GM04503 (cell line): ENCODE measurements at regions not wholly inside any gene's neighbourhood (a gene's known extent, or its start where the extent isn't known, plus 50 kb on each side); places are given as distances from the start of the nearest gene placed in this dataset.
A peak's percentile ranks its signal among the peaks of the same experiment; 100 is the strongest.

Source experiments
- DNase-seq: peaks from one replicate; pipeline ENCODE4 v3.0.0-alpha.2; 2012; ENCODE audit warnings: low read depth

DNA sequence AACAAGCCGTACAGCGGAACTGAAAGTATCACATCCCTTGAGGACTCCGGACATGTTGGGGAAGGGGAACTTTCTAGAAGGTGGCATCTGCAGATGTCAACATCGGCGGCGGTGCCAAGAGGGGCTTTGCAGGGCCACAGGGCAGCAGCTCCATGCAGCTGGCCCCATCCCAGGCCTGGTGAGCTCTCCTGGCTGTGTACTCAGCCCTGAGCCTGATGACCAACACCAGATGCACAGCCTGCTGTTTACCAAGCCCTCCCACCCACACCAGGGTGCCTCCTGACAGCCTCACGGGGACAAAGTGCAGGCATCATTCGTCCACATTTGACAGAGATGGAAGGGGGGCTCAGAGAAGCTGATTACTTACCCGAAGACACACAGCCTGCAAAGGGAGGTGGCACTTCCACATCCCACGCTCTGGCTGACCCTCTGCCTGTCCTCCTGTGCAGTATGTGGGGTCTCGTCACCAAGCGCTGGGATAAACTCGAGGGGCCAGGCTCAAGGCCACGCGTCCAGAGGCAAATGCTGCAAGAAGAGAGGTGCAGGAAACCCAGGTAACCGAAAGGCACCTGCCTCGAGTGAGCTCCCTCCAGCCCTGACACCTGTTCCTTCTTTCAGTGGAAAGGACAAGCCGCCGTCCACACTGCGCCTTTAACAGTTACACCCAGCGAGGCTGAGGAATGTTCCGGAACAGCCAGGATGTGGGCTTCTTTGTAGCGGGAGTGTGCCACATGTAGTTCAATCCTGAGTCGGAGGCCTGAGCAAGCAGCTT lies 69.0 kb upstream of the ASAP2 start:
- DNase-seq = no peak

DNA sequence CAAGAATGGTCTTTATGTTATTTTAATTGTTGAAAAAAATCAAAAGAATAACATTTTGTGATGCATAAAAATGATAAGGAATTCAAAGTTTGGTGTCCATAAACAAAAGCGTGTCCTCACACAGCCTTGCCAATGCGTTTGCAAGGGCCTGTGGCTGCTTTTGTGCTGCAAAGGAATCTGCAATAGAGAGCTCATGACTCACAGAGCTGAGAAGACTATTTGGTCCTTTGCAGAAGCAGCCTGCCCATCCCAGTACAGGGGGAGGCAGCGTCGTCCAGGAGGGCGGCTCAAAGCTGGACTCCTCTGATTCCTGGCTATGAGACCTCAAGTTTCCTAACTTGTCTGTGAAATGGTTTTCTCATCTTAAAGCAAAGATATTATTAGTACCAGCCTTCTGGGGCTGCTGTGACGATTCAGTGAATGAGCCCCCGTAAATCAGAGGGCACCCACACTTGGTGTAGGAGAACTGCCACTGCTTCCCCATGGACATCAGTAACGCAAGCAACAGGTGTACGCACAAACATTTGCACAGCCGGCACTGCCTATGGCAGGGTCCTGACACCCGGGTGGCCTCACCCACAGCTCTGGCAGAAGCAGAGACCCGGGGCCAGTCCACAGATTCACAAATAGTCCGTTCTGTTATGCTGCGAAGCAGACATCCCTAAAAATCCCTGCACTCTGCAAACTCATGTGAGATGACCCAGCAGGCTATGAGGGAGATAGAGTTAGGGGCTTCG lies 70.6 kb upstream of the ASAP2 start:
- DNase-seq = no peak

DNA sequence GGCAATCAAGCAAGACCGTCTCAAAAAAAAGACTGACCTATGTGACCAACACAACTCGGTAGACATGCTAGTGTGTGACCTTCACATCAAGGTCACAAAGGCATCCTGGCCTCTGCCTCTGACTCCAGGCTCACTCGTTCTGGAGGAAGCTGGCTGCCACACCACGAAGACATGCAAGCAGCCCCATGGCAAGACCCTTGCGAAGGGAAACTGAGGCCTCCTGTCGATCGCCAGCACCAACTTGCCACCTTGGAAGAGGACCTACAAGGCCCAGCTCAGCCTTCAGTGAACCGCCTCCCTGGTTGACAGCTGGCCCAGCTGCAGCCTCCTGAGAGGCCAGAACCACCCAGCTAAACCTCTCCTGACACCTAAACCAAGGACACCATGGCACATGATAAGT lies 79.3 kb upstream of the ASAP2 start:
- DNase-seq = no peak

DNA sequence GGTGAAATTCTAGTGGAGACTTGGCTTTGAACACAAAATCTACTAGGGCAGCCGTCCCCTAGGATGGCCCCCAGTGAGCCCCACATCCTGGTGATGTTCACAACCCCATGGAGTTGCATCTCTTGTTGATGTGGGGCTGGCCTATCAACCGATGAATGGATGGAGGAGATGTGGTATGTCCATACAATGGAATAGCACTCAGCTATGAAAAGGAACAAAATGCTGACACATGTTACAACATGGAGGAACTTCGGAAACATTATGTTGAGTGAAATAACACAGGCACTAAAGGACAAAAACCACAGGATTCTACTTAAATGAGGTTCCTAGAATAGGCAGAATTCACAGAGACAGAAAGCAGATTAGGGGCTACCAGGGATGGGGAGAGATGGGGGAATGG lies 80.1 kb upstream of the ASAP2 start:
- no peak for DNase-seq

DNA sequence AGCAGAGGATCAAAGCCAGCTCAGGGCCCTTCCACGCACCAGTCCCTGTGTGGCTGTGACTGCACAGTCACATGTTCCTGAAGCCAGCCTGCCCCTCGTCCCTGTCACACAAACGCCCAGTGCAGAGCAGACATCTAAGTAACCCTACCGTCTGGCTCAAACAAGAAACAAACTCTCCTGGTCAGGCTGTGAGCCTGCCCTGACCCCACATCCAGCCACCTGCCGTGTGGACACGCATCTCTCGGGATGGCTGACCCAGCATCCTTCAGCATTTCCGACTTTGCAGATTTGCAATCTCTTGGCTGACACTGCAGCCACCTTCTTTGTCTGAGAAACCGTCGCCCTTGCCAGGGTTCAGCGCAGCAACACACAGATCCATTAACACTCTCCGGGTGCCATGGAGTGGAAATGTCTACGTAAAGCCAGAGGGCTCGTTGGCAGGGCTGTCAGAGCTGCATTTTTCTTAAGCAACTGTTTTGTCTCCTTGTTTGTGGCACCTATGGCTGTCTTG lies 82.3 kb upstream of the ASAP2 start:
- no peak for DNase-seq

DNA sequence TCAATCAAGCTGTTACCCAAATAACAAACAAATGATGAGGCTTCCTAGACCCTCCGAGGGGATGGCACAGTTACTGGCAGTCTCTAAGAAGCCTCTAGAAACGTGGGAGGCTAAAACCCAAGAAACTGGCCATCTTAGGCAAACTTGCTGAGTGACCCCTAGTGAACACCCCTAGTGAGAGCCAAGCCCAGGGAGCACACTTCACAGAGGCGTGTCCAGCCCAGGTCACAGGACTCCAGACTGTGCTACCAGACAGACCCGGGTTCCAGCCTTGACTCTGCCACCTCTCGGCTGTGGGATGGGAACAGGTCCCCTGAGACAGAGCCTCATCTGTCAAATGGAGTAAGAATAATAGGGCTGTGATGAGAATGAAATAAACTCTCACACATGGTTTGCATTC lies 83.5 kb upstream of the ASAP2 start:
- DNase-seq = no peak

DNA sequence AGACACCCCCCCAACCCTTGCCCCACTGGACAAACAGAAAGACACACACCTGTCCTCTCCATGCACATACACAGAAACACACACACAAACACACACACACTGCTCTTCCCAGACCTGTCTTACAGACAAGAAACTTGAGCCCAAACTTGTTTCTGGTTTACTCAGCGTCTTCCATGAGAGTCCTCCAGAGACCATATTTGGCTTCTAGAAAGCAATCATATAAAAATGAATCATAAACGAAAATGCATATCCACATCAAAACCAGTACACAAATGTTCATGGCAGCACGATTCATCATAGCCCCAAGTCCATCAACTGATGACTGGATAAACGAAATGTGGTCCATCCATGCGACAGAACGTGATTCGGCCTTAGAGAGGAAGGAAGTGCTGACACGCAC lies 84.2 kb upstream of the ASAP2 start:
- no peak for DNase-seq

DNA sequence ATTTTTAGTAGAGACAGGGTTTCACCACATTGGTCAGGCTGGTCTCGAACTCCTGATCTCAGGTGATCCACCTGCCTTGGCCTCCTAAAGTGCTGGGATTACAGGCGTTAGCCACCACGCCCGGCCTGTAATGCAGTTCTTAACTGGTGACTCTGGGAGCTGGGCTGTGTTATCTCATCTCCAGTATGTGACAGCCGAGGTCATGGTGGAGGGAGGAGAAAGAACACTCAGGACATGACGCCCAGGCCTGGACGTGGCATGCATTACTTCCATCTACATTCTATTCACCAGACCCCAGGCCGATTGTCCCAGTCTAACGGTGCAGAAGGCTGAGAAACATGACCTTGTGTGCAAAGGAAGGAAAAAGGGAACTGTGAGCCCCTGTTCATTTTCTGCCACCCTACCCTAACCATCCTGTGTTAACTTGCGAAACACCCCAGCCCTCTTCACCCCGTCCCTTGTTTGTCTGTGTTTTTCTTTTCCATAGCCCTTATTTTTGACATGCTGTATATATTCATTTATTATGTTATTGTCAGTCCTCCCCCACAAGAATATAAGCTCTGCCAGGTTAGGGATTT lies 88.1 kb upstream of the ASAP2 start:
- no peak for DNase-seq

DNA sequence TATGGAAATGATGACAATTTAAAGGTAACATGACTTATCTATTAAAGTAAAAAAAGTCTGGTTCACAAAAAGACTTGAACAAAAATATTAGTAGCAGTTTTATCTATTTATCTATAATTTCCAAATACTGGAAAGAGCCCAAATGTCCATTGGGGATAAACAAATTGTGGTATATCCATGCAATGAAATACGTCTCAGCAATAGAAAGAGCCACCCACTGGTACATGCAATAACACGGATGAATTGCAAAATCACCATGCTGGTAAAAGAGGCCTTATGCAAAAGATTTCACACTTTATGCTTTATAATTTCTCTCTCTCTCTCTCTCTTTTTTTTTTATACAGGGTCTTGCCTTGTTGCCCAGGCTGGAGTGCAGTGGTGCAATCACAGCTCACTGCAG lies 91.4 kb upstream of the ASAP2 start:
- no peak for DNase-seq

DNA sequence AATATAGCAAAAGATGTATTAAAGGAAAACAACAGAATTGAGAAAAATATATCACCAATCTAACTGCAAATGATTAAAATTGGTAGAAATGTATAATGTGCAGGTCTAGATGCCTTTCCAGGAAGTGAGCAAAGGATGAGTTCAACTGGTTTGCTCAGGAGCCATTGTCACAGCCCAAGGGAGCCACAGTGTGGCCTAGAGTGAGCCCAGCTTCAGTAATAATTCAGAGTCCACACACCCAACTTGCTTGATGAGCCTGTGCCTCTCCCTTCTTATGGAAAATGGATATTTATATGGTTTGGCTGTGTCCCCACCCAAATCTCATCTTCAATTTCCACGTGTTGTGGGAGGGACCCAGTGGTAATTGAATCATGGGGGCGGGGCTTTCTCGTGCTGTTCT lies 92.2 kb upstream of the ASAP2 start:
- DNase-seq = no peak

DNA sequence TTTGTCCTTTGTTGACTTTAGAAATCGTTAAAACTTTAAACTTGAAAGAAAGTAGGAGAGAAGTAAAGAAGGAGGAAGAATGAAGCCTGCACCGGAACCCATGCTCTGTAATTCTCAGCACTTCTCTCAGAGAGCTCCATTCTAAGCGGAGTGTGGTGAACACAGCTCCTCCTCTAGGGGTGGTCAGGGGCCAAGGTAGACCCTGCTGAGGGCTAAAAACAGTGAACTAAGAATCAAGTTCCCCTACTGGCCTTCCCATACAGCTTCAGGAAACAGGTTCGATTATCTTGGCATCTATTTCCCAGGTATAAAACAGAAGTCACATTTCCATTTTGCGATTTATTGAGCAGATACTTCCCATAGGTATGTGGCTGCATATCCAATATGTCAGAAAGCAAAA lies 92.7 kb upstream of the ASAP2 start:
- DNase-seq = no peak

DNA sequence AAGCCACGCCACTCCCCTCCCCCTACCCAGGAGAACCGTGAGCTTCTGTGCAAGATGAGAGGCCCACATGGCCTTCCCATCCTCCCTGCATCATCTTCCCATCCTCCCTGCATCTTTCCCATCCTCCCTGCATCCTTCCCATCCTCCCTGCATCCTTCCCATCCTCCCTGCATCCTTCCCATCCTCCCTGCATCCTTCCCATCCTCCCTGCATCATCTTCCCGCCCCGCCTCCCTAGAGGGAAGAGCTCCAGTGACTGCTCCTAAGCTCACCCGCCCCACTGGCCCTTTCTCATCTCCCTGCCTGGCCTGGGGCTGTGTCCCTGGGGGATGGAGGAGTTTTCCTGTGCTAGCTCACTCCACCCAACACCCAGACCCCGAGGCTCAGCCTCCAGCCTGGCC lies 93.3 kb upstream of the ASAP2 start:
- DNase-seq = no peak

DNA sequence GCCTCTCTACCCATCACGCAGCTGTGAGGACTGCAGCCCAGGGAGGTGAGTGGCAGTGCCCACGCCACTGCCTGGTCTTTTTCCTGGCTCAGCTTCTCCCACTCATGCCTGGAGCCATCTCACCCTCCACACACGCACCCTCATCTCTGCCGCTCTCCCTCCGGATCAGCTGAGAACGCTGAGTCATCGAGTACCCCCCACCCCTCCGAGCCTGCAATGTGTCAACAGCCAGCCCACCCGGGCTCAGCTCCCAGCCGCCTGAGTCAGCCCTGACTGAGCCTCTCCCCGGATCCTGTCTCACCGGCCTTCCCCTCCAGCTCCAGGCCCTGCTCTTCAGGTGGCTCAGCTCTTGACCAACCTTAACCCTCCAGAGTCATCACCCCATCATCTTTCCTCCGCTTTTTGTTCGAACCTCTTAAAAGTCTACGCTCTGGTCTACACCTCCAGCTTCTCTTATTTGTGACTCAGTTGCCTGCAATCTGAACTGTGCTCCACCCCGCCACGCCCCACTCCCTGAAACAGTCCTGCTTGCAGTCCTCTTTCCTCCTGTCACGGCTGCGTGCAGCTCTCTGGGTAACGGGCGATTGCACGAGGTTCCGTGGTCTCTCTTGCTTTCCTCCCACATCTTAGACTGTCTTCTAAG lies 94.4 kb upstream of the ASAP2 start:
- peak; percentile 57 for DNase-seq

DNA sequence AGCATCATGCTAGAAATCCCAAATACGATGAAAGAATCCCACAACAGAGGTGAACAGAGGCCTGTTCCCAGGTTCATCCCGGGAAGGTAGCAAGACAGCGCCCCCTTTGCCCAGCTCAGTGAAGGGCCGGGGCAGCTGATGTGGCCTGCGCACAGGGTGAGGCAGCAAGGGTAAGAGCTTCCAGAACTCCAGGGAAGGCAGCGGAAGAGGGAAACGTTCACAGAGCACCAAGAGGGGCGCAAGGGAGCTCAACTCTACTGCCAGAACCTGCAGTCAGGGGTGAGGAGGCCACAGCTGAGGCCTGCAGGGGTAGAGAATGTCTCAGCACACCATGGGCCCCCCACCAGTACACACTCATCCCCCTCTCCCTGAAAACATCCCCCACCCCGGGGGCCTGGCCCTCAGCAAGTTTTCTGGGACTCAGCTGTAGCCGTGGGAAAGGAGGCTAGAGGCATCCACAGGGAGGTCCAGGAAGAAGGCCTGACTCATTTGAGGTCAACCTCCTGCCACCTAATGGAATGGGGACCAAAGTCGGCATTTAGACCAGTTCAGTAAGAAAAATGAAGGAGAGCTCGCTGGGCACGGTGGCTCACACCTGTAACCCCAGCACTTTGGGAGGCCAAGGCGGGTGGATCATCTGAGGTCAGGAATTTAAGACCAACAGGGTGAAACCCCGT lies 95.6 kb upstream of the ASAP2 start:
- no peak for DNase-seq

DNA sequence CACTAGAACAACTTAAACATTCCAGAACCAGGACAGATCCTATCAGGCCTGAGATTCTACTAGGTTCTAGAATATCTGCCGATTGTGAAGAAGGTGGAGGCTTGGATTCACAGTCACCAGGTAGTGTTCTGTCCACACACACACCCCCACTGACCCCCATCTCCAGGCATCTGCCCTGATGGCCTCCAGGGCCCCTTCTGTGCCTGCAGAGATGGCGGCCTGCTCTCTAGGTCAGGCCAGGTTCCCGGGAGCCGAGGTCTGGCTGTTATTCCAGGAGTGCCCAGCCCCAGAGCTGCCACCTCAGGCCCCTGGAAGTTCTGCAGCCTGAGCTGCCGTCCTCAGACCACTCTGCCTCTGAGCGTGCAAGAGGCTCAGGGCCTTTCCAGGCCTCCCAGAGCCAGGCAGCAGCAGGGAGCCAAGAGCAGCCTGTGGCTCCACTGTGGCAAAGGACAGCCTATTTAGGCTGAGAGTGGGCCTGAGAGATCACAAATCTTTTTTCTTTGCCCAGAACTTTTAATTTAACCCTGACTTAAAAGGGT lies 96.2 kb upstream of the ASAP2 start:
- DNase-seq = no peak

DNA sequence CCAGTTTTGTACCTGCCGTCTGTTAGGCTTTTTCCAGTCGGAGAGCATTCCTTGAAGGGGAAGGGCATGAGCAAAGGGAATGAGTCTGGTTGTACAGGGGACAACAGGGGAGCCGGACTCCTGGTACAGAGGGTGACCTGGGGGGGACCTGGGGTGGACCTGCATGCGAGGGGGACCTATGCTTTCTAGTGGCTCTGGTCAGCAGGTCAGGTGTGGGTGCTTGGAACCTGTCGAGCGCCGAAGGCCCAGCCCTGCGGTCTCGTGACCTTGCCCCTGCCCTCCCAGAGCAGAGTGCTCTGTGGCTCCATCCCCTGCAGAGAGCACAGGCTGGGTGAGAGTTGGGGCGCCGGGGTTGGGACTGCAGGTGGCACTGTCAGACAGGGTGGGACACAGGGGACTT lies 96.7 kb upstream of the ASAP2 start:
- no peak for DNase-seq

DNA sequence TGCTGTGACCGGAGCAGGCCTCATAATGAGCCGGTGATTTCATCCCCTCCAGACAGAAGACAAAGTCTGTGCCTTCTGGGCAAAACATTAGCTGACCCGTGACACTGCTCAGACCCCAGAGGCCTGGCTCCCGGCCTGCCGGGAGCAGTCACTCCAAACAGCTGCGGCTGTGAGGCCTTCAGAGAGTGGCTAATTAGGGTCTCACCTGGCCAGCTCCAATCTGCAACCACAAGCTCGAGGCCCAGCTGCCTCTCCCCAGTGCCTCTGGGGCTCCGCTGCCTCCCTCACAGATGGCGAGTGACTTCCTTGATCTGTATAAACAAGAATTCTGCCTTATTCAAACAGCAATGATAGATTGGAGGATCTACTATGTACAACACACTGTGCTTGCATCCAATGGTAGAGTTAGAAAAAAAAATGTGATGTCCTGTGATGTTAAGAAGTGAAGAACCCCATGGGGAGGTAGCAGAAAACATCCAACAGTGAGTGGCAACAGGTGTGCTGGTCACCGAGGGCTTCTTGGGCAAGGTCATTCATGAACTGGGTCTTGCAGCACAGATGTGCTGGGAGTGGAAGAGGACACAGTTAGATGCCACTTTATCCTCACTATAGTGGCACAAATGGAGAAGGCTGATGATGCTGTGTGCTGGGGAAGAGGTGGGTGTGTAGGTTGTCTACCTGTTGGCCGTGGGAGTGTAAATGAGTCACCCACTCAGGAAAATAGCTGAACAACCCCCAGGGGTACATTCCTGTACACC lies 98.2 kb upstream of the ASAP2 start:
- DNase-seq = no peak

DNA sequence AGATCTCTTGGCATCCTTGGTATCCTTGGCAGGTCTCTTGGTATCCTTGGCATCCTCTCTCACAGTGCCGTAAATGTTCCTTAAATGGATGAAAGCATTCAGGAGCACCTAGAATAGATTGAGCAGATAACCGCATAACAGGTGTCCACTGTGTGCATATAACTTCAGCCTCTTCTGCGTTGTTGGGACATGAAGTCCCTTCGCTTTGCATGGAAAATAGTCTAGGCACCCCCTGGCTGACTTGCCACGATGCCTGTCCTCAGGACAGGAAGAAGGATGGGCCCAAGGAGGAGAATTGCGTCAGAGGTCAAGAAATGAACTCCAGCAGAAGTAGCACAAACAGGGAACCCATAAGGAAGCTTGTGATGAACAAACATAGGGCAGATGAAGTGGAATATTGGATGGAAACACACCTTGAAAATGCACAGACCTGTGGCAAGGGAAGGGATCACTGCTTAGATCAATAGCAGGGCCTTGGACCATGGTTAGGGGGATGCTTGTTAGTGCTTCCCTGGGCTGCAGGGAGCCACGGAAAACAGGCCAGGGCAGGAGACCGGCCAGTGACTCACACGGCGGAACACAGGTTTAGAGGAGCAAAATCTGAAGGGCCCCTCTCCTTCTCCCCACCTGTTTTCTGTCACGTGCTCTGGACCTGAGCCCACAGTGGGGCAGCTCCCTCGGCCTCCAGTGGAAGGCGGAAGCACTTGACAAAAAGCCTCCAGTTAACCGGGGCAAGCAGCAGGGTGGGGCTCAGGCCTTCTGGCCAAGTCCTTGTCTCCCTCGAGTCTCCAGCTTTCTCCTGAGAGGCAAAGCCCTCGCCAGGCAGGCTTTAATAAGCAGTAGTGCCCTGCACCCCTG lies 99.2 kb upstream of the ASAP2 start:
- DNase-seq = no peak

DNA sequence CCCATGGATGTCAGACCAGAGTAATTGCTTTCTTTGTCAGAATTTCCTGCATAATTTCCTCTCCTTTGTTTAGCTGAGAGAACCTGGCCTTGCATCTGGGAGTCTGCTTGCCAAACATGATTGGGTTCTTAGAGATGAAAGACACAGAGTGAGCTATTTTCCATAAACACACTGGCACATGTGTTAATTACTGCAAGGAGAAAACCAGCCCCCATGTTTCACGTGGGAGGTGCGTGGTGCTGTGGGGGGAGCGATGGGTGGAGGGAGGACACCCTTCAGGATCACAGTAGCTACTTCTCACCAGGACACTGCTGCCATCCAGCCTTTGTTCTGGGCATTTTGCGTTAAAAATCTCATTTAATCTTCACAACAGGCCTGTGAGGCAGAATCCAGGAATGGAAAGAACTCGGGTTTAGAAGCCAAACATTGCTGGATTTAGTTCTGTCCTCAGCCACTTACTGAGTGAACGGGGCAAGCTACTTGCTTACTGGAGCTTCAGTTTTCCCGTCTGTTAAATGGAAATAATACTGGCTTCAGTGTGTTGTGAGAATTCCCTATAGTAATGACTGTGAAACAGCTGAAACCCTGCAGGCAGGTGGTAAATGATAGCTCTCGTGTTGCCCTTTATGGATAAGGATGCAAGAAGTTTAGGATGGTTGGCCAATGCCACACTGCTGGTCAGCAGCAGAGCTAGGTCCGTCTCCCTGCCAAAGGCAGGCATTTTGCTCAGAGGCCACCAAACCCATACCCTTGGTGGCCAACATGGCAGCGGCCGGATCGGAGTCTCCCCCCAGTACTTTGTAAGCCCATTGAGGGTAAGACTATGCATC lies 100.1 kb upstream of the ASAP2 start:
- no peak for DNase-seq
